Mammary epithelial cell (primary cell): ENCODE measurements at regions not wholly inside any gene's neighbourhood (a gene's known extent, or its start where the extent isn't known, plus 50 kb on each side); places are given as distances from the start of the nearest gene placed in this dataset.

Experiments used
- CTCF ChIP-seq, 2 donors: IDR thresholded peaks in 1 of 2; conservative IDR thresholded peaks in 1 of 2; 2 replicates each; pipeline ENCODE4 v1.5.1; 2011 to 2012; ENCODE audit warnings: inconsistent platforms in 2 of 2, low read length in 2 of 2, mild to moderate bottlenecking in 2 of 2, control low read depth in 1 of 2, low read depth in 1 of 2; ENCODE audit not compliant: insufficient read depth in 1 of 2; ENCODE audit errors: extremely low read depth in 1 of 2
- EZH2 ChIP-seq: IDR thresholded peaks from 2 replicates; pipeline ENCODE4 v1.6.1; 2012; ENCODE audit warnings: low read length, inconsistent platforms, borderline replicate concordance

DNA sequence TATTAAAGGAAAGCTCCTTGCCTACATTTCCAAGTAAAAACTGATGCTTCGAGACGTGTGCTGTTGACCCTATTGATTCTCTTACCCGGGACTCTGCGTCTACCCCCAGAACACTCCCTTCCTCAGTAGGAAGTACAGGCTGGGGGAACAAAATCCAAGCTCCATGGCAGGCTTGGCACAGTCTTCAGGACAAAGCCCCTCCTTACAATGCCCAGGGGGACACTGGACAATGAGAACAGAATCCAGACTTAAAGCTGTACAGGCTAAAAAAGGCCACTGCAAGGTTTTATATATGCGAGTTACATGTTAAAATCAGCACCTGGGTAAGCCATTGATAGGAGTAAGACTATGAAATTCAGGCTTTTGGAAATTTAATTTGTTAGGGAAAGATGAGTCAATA lies 250.6 kb upstream of the DAPK1 start:
- TF ChIP-seq CTCF (conservative IDR thresholded peaks at IDR 0.05 in 1 of 2, IDR thresholded peaks at IDR 0.05 in 1 of 2; ENCODE audit: extremely low read depth in 1 of 2, insufficient read depth in 1 of 2, low read depth in 1 of 2, low read length in 2 of 2) (no peak), EZH2 (no peak)
